ENCODE measurements at regions not wholly inside any gene's neighbourhood (a gene's known extent, or its start where the extent isn't known, plus 50 kb on each side); places are given as distances from the start of the nearest gene placed in this dataset.

DNA sequence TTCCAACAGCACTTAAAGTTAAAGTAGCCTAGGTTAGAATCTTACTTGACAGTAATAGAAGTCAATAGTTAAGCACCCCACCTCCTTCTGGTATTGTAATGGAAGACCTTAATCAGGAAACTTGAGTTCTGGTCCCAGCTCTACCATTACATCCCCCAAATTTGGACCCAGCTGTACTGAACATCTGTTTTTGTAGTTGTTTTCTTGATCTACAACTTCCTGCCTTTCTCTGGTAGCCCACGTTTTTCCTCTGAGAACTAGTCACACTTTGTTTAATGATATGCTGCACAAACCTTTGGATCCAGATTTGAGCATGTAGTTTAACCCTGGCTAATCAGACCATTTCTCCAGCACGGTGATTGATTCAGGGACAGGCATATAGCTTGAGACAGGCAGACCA lies 505.0 kb downstream of the HS3ST4 start (continued):
- TF ChIP-seq SP1 (IDR thresholded peaks at IDR 0.05; ENCODE audit: low read depth), result no peak
- TF ChIP-seq RAD21 (IDR thresholded peaks at IDR 0.05; ENCODE audit: low read depth), result no peak
- TF ChIP-seq CEBPB (IDR thresholded peaks at IDR 0.05; ENCODE audit: low read depth), result no peak
- no peak for TF ChIP-seq CBX3 (IDR thresholded peaks at IDR 0.05; ENCODE audit: low read depth)
- no peak for TF ChIP-seq SIN3A (IDR thresholded peaks at IDR 0.05; ENCODE audit: low read depth)
- no peak for TF ChIP-seq EZH2 (IDR thresholded peaks at IDR 0.05)
- TF ChIP-seq POLR2A (IDR thresholded peaks at IDR 0.05; ENCODE audit: borderline replicate concordance, extremely low read depth, insufficient read depth, insufficient read length), result no peak
- no peak for TF ChIP-seq ZBTB33 (IDR thresholded peaks at IDR 0.05; ENCODE audit: extremely low read depth, insufficient replicate concordance, low read length)
- TF ChIP-seq POLR2AphosphoS5 (IDR thresholded peaks at IDR 0.05; ENCODE audit: low read depth, low read length), result no peak
- TF ChIP-seq ZNF274 (IDR thresholded peaks at IDR 0.05; ENCODE audit: low read depth, low read length), result no peak
- no peak for TF ChIP-seq ELF1 (IDR thresholded peaks at IDR 0.05; ENCODE audit: borderline replicate concordance, low read depth)

- ChIA-PET CTCF (no interaction called here), POLR2A (no interaction called here)
- no peak for DNase-seq (ENCODE audit: low read depth, low spot score)
Observed at GRCh38 chr16:26197707-26198106, 505.9 kb downstream of the HS3ST4 start.

More at GRCh38 chr16:26197707-26198106, 505.9 kb downstream of the HS3ST4 start:
- RAD21 ChIA-PET (ENCODE audit: low non-redundant PET in 1 of 2, low total read pairs in 2 of 2, uncharacterized antibody in 2 of 2, unreplicated experiment in 2 of 2), result no interaction called here
- Histone ChIP-seq H3K4me2 (ENCODE audit: low read length) (no peak overlapping the region), H3K4me3 (replicated peaks in 1 of 2; ENCODE audit: low read depth in 1 of 2, low read length in 2 of 2) (no peak overlapping the region), H3K9ac (ENCODE audit: low read length) (no peak overlapping the region), H4K20me1 (ENCODE audit: insufficient read depth) (no peaks in the 10 kb centered on the region), H3K36me3 (ENCODE audit: control insufficient read depth in 1 of 2, insufficient read depth in 2 of 2, low read length in 2 of 2) (no peaks in the 10 kb centered on the region), H3K27me3 (ENCODE audit: insufficient read depth, low read length) (no peaks in the 10 kb centered on the region), H3K79me2 (ENCODE audit: insufficient read depth, low read length) (no peaks in the 10 kb centered on the region), H3K27ac (ENCODE audit: low read depth, low read length) (no peak overlapping the region), H2AFZ (ENCODE audit: low read depth, low read length, poor library complexity, severe bottlenecking) (no peak overlapping the region), H3K9me2 (ENCODE audit: insufficient read depth) (no peaks in the 10 kb centered on the region), H3K9me3 (ENCODE audit: control insufficient read depth in 1 of 2, insufficient read depth in 1 of 2, low read depth in 1 of 2, low read length in 2 of 2) (peaks cover 0 to 21% of the 10 kb centered on the region in 2 experiments; a peak in 2 of 4 replicates), H3K4me1 (ENCODE audit: control insufficient read depth in 1 of 2, insufficient read depth in 2 of 2, low read length in 2 of 2) (no peaks in the 10 kb centered on the region)
- TF ChIP-seq POLR2A (IDR thresholded peaks at IDR 0.05; ENCODE audit: borderline replicate concordance, extremely low read depth, insufficient read depth, insufficient read length) (no peak), ATF3 (IDR thresholded peaks at IDR 0.05) (no peak), YY1 (IDR thresholded peaks at IDR 0.05; ENCODE audit: extremely low read depth, insufficient replicate concordance, low read depth, low read length) (no peak), POLR2AphosphoS5 (IDR thresholded peaks at IDR 0.05; ENCODE audit: low read depth, low read length) (no peak), ELF1 (IDR thresholded peaks at IDR 0.05; ENCODE audit: borderline replicate concordance, low read depth) (no peak), EGR1 (IDR thresholded peaks at IDR 0.05; ENCODE audit: low read depth) (no peak), EZH2 (IDR thresholded peaks at IDR 0.05) (no peak), ZNF274 (IDR thresholded peaks at IDR 0.05; ENCODE audit: low read depth, low read length) (no peak), SRF (IDR thresholded peaks at IDR 0.05; ENCODE audit: low read depth) (no peak), REST (IDR thresholded peaks at IDR 0.05; ENCODE audit: low read depth) (no peak)
- intact Hi-C loops (cut with micrococcal nuclease), result no loop called here
- ATAC-seq, result no peak
- BruUV-seq (replicated peaks), result no TSS peak
